ENCODE measurements at regions not wholly inside any gene's neighbourhood (a gene's known extent, or its start where the extent isn't known, plus 50 kb on each side); places are given as distances from the start of the nearest gene placed in this dataset.

- TF ChIP-seq CTCF (IDR thresholded peaks at IDR 0.05; ENCODE audit: insufficient read depth, low read length, poor library complexity, severe bottlenecking) = no peak
- H3K36me3 ChIP-seq (ENCODE audit: control insufficient read depth, insufficient read depth, low read length) = no peaks in the 10 kb centered on the region
- H3K4me3 ChIP-seq (replicated peaks; ENCODE audit: low read depth, low read length) = no peak overlapping the region
- DNase-seq (ENCODE audit: extremely low read depth, insufficient read length) = no peak
- H3K27me3 ChIP-seq (replicated peaks; ENCODE audit: control insufficient read depth, insufficient read depth, low read length) = no peaks in the 10 kb centered on the region
Measured at GRCh38 chr1:212207118-212207517, 78.1 kb upstream of the PPP2R5A start.

GRCh38 chr1:212207822-212208520, 77.2 kb upstream of the PPP2R5A start:
- DNase-seq (ENCODE audit: extremely low read depth, insufficient read length) = no peak
- Histone ChIP-seq H3K4me3 (replicated peaks; ENCODE audit: low read depth, low read length) (no peak overlapping the region), H3K27me3 (replicated peaks; ENCODE audit: control insufficient read depth, insufficient read depth, low read length) (no peaks in the 10 kb centered on the region), H3K36me3 (ENCODE audit: control insufficient read depth, insufficient read depth, low read length) (no peaks in the 10 kb centered on the region)
- no peak for TF ChIP-seq CTCF (IDR thresholded peaks at IDR 0.05; ENCODE audit: insufficient read depth, low read length, poor library complexity, severe bottlenecking)

- H3K4me3 ChIP-seq (replicated peaks; ENCODE audit: low read depth, low read length) = no peak overlapping the region
- DNase-seq (ENCODE audit: extremely low read depth, insufficient read length) = no peak
- no peaks in the 10 kb centered on the region for H3K27me3 ChIP-seq (replicated peaks; ENCODE audit: control insufficient read depth, insufficient read depth, low read length)
- no peaks in the 10 kb centered on the region for H3K36me3 ChIP-seq (ENCODE audit: control insufficient read depth, insufficient read depth, low read length)
- no peak for TF ChIP-seq CTCF (IDR thresholded peaks at IDR 0.05; ENCODE audit: insufficient read depth, low read length, poor library complexity, severe bottlenecking)
Measured at GRCh38 chr1:212208978-212209644, 76.1 kb upstream of the PPP2R5A start.

GRCh38 chr1:212211371-212211770, 73.8 kb upstream of the PPP2R5A start:
- Histone ChIP-seq H3K27me3 (replicated peaks; ENCODE audit: control insufficient read depth, insufficient read depth, low read length) (no peaks in the 10 kb centered on the region), H3K4me3 (replicated peaks; ENCODE audit: low read depth, low read length) (no peak overlapping the region), H3K36me3 (ENCODE audit: control insufficient read depth, insufficient read depth, low read length) (no peaks in the 10 kb centered on the region)
- no peak for TF ChIP-seq CTCF (IDR thresholded peaks at IDR 0.05; ENCODE audit: insufficient read depth, low read length, poor library complexity, severe bottlenecking)
- DNase-seq (ENCODE audit: extremely low read depth, insufficient read length) = no peak

GRCh38 chr1:212212343-212212742, 72.9 kb upstream of the PPP2R5A start:
- Histone ChIP-seq H3K27me3 (replicated peaks; ENCODE audit: control insufficient read depth, insufficient read depth, low read length) (no peaks in the 10 kb centered on the region), H3K4me3 (replicated peaks; ENCODE audit: low read depth, low read length) (no peak overlapping the region), H3K36me3 (ENCODE audit: control insufficient read depth, insufficient read depth, low read length) (no peaks in the 10 kb centered on the region)
- TF ChIP-seq CTCF (IDR thresholded peaks at IDR 0.05; ENCODE audit: insufficient read depth, low read length, poor library complexity, severe bottlenecking) = no peak
- no peak for DNase-seq (ENCODE audit: extremely low read depth, insufficient read length)

Measured in GM06990 (cell line).